Activated T-helper 1 cell treated with anti-CD3 and anti-CD28 coated beads, Interleukin-2, amount 50 U/mL, for 16 hours (primary cell): ENCODE measurements at regions not wholly inside any gene's neighbourhood (a gene's known extent, or its start where the extent isn't known, plus 50 kb on each side); places are given as distances from the start of the nearest gene placed in this dataset.

ENCODE experiments used
- DNase-seq, 2 donors: peaks; one replicate each; pipeline ENCODE4 v3.0.0-alpha.2; 2020; ENCODE audit warnings: low read depth in 1 of 2, low spot score in 1 of 2

- no peak for DNase-seq
These were observed 120.9 kb upstream of the MLN start for GRCh38 chr6:33924681-33925080.

DNA sequence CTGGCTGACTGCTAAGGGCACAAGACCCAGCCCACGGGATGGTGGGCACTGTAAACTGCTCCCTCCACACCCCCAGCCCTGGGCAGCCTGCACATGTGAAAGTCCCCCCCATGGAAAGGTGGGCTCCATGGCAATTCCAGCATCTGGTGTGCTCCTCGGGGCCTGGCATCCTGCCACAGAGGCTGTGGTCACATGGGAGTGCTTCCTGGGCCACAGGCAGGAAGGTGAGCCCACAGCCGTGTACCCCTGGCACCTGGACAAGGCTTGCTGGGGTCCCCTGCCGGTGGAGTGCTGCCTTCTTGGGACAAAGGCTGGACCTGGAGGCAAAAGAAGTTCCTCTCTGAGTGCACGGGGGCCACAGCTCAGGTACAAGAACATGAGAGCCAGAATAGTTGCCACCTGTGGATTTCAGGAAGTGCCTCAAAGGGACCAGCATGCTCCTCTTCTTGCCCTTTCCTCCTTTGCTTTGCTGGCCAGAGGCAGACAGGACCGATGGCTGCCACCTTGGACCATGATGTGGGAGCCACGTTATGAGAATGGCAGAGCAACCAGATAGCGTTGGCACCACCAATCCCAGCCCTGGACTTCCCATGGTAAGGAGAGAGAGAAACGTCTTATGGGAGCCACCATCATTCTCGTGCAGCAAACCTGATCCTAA lies 120.2 kb upstream of the MLN start:
- no peak for DNase-seq

DNA sequence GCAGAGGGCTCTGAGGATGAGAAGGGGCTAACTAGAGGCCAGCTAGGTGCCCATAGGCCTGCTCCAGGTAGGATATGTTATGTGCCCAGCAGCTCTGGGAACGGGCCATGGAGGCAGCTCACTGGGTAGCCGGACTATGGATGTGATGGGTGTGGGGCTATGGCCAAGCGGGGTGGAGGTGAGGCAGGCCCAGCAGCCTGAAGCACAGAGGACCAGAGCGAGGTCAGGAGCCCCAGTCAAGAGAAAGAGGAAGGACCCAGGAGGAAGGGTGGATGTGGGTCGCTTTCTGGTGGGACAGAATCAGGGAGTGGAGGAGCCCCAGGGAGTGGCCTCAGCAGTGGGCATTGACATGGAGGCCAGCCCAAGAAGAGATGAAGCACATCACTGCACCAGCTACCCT lies 117.9 kb upstream of the MLN start:
- DNase-seq = no peak

GRCh38 chr6:33918175-33918695 lies 114.4 kb upstream of the MLN start:
- DNase-seq = no peak

- DNase-seq = no peak
These were observed 111.3 kb upstream of the MLN start for GRCh38 chr6:33915134-33915533.

- peak in 1 of 2 donors; percentile 11 for DNase-seq
These were observed 110.8 kb upstream of the MLN start for GRCh38 chr6:33914645-33915044.

DNA sequence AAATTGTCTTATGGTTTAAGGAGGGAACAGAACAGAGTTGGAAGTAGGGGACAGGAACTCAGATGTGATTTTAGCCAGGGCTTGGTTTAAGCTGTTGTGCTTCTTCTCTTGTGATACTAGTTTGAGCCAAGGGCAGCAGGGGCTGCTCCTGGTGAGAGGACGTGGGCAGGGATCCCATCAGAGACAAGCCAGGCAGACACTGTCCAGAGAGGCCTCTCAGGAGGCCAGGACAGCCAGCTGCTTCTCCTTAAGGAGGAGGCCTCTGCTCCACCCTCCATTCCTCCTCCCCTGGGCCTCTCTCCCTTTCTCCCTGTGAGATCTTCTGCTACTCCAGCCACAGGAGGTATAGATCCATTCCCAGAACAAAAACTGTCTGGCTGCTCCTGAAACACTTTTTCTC lies 108.4 kb upstream of the MLN start:
- DNase-seq = no peak

GRCh38 chr6:33911488-33911887 lies 107.7 kb upstream of the MLN start:
- DNase-seq = no peak

DNA sequence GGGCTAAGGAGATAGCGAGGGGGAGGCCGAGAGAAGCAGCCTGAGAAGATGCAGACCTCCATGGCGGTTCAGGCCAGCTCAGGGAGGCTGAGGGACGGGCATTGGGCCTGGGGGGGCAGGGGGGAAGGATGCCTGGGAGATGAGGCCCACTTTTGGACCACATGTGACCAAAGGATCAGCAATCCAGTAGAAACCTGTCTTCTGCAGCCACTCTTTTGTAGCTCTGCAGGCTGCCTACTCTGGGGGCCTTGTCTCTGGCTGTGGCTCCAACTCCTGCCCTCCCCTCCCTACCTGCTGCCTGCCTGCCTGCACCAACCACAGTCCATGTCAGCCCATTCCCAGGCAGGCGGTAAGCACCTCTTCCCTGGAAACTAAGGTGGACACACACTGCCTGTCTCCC lies 106.8 kb upstream of the MLN start:
- no peak for DNase-seq

DNA sequence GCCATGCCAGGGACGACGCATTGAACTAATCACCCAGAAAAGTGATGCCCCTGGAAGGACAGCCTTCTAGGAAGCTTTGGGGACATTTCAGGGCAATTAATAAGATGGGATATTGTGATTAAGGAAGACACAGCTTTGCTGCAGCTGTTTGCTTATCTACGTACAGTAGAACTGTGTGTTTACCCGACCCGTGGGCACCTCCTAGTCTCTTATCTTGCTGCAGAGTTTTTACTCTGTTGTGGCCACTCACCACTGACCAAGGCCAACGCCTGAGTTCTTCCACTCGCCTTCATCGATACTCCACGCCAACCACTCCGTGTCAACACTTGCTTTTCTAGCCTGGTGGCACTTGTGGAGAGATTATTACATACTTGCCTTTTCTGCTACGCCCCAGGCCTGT lies 105.9 kb upstream of the MLN start:
- DNase-seq = no peak

GRCh38 chr6:33908025-33908424 lies 104.2 kb upstream of the MLN start:
- no peak for DNase-seq

- no peak for DNase-seq
These were observed 103.4 kb upstream of the MLN start for GRCh38 chr6:33907227-33907626.

DNA sequence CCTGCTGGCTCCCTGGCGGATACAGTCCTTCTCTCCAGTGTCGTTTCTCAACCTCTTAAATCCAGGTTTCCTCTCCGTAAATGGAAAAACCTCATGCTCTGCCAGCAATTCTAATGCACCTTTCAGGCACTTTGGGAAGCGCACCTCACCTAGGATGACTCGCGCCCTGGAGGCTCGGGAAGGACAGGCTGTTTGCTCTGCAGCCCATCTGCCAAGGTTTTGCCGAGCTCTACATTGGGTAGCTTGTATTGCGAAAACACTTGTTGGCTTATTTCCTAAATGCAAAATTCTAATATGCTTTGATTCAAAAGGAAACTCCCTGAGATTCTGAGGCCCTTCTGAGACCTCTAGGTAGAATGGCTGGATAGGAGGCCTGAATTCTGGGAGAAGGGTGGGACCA lies 102.6 kb upstream of the MLN start:
- no peak for DNase-seq

GRCh38 chr6:33905071-33905609 lies 101.3 kb upstream of the MLN start:
- DNase-seq = peak in 1 of 2 donors; percentile 8

- no peak for DNase-seq
These were observed 100.9 kb upstream of the MLN start for GRCh38 chr6:33904747-33905065.

GRCh38 chr6:33904050-33904746 lies 100.4 kb upstream of the MLN start:
- peak; percentile 22 to 32 for DNase-seq

- no peak for DNase-seq
These were observed 99.8 kb upstream of the MLN start for GRCh38 chr6:33903579-33903978.

DNA sequence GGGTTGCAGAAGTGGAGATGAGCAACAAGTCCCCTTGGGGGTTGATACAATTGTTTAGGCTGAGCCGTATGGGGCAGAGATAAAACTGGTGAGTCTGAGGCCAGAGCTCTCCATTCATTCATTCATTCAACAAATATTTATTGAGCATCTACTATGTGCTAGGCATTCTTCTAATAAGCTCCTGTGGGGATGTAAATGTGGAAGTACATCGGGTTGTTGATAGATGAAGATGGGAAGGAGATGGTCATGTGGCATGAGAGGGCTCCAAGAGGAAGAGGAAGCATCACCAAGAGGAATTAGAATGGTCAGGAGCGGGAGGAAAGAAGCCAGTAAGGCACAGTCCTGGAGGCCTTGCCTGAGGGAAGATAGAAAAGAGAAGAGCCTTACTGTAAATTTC lies 98.7 kb upstream of the MLN start:
- no peak for DNase-seq

DNA sequence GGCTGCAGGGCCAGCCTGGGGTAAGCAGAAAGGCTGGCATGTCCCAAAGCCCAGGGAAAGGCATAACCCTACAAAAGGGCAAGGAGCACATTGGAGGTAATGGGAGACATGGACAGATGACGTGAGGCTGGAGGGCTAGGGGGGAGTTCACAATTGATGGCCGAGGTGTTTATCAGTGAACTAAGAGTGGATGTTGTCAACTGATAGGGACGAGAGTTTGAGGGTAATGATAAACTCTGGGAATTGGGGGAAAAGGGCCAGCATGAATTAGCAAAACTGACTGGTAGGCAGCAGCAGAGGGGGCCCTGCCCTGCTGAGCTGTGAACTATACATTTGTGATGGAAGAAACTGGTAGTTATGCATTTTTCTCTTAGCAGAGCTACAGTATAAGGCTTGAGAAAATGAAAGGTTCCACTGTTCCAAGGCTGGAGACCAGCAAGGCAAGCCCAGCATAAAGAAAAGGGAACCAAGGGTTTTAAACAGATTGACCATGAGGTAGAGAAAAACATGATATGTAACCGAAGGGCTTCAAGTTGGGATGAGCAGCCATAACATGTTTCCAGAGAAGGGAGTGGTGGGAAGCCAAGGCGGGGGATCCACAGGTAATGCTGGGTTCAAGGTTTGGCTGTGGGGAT lies 98.1 kb upstream of the MLN start:
- DNase-seq = no peak

DNA sequence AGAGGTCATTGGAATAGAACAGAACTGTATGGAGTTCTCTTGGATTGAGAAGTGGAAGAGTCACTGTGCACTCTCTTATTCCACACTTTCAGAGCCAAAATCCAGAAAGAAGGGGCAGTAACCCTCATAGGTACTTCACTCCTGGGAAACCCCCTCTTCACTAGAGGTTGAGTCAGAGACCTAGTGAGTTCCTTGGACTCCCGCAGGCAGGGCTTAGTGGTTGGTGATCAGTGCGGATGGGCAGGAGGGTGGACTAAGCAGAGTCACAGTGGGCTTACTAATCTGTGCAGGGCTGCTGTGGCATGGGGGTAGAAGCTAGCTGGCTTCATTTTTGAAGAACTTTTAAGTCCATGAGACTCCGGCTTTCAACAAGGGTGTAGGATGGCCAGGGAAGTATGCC lies 95.0 kb upstream of the MLN start:
- no peak for DNase-seq

GRCh38 chr6:33897189-33897780 lies 93.5 kb upstream of the MLN start:
- no peak for DNase-seq
